Nephron (organoid): ENCODE measurements at regions not wholly inside any gene's neighbourhood (a gene's known extent, or its start where the extent isn't known, plus 50 kb on each side); places are given as distances from the start of the nearest gene placed in this dataset.

Source experiments
- H3K27ac Mint-ChIP-seq, 3 experiments: 2 replicates each; pipeline ENCODE4 v1.8.0; 2020; ENCODE audit warnings: mixed read lengths in 3 of 3, mild to moderate bottlenecking in 2 of 3, moderate library complexity in 1 of 3
- H3K27me3 Mint-ChIP-seq: 2 replicates; pipeline ENCODE4 v1.8.0; 2021; ENCODE audit warnings: low read depth, mild to moderate bottlenecking, moderate library complexity, mixed read lengths
- H3K36me3 Mint-ChIP-seq: 2 replicates; pipeline ENCODE4 v1.8.0; 2020; ENCODE audit warnings: low read depth, mixed read lengths
- H3K4me1 Mint-ChIP-seq: 2 replicates; pipeline ENCODE4 v1.8.0; 2020; ENCODE audit warnings: mixed read lengths
- H3K4me3 Mint-ChIP-seq, 3 experiments: 2 replicates each; pipeline ENCODE4 v1.8.0; 2020; ENCODE audit warnings: mild to moderate bottlenecking in 3 of 3, mixed read lengths in 3 of 3, moderate library complexity in 2 of 3
- H3K9me3 Mint-ChIP-seq: 2 replicates; pipeline ENCODE4 v1.8.0; 2020; ENCODE audit warnings: mixed read lengths
- TF ChIP-seq, protein P1 (sequence below), 3 experiments: fragments of 200-600 bp; sonication (generic); IDR thresholded peaks; one replicate each; pipeline ENCODE4 v1.5.0; 2021; ENCODE audit warnings: antibody characterized with exemption in 3 of 3; ENCODE audit not compliant: unreplicated experiment in 3 of 3

- Mint-ChIP-seq H3K27ac (peak overlapping the region in 2 of 3 experiments; percentile 64 to 66), H3K4me3 (no peak overlapping the region), H3K36me3 (no peaks in the 10 kb centered on the region), H3K27me3 (no peaks in the 10 kb centered on the region), H3K4me1 (peaks cover 33% of the 10 kb centered on the region), H3K9me3 (no peaks in the 10 kb centered on the region)
- TF ChIP-seq, protein P1, sequence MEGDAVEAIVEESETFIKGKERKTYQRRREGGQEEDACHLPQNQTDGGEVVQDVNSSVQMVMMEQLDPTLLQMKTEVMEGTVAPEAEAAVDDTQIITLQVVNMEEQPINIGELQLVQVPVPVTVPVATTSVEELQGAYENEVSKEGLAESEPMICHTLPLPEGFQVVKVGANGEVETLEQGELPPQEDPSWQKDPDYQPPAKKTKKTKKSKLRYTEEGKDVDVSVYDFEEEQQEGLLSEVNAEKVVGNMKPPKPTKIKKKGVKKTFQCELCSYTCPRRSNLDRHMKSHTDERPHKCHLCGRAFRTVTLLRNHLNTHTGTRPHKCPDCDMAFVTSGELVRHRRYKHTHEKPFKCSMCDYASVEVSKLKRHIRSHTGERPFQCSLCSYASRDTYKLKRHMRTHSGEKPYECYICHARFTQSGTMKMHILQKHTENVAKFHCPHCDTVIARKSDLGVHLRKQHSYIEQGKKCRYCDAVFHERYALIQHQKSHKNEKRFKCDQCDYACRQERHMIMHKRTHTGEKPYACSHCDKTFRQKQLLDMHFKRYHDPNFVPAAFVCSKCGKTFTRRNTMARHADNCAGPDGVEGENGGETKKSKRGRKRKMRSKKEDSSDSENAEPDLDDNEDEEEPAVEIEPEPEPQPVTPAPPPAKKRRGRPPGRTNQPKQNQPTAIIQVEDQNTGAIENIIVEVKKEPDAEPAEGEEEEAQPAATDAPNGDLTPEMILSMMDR (IDR thresholded peaks at IDR 0.05; ENCODE audit: unreplicated experiment in 3 of 3), result no peak
Observed at GRCh38 chr5:74083096-74083791, 457.2 kb downstream of the ARHGEF28 start.

DNA sequence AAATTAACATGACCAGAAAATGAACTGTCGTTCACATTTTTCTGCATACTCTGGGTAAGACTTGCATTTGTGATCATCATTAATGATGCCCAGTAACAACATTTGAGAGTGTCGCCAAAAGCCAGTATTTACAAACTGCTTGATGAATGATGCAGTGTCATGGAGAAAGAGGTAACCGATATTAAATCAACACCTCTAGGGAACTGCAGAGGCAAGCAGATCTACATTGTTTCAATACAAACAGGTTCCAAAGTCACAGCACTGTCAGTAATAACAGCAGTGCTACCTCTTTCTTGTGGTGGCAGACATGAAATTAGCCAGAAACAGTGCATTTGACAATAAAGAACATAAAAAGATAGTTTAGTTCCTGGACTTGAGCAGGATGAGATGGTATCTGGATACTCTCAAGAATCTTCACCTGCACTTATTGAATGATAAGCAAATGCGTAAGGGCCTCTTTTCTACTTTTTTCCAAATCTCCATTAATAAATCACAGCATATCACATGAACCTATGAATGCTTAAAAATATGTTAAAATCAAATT, 456.6 kb downstream of the ARHGEF28 start:
- Mint-ChIP-seq H3K27me3 (no peaks in the 10 kb centered on the region), H3K4me1 (peaks cover 40% of the 10 kb centered on the region), H3K9me3 (no peaks in the 10 kb centered on the region), H3K36me3 (no peaks in the 10 kb centered on the region), H3K4me3 (no peak overlapping the region), H3K27ac (peak overlapping the region in 2 of 3 experiments; percentile 64 to 66)
- TF ChIP-seq, protein P1 (IDR thresholded peaks at IDR 0.05; ENCODE audit: unreplicated experiment in 3 of 3), result no peak

DNA sequence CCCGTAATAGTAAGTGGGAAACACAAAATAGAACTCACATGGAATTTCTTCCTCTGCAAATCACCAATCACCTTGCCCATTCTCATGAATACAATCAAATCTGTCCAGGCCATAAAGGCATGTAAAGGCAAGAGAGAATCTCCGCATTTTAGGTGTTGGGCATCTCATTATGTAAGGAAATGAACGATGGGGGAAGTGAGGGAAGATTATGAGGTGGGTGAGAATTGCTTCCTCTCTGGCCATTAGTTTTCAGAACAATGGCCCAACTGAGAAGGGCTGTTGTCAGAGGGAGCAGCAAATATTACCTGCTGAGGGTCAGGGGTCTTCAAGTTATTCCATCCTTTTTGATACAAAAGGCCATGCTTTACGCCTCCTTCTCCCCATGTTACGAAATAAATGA, 455.1 kb downstream of the ARHGEF28 start:
- H3K9me3 Mint-ChIP-seq, result no peaks in the 10 kb centered on the region
- H3K27me3 Mint-ChIP-seq, result no peaks in the 10 kb centered on the region
- peaks cover 49% of the 10 kb centered on the region for H3K4me1 Mint-ChIP-seq
- H3K36me3 Mint-ChIP-seq, result no peaks in the 10 kb centered on the region
- H3K27ac Mint-ChIP-seq, result peak overlapping the region in 2 of 3 experiments; percentile 15 to 45
- TF ChIP-seq, protein P1 (IDR thresholded peaks at IDR 0.05; ENCODE audit: unreplicated experiment in 3 of 3), result no peak
- H3K4me3 Mint-ChIP-seq, result no peak overlapping the region

DNA sequence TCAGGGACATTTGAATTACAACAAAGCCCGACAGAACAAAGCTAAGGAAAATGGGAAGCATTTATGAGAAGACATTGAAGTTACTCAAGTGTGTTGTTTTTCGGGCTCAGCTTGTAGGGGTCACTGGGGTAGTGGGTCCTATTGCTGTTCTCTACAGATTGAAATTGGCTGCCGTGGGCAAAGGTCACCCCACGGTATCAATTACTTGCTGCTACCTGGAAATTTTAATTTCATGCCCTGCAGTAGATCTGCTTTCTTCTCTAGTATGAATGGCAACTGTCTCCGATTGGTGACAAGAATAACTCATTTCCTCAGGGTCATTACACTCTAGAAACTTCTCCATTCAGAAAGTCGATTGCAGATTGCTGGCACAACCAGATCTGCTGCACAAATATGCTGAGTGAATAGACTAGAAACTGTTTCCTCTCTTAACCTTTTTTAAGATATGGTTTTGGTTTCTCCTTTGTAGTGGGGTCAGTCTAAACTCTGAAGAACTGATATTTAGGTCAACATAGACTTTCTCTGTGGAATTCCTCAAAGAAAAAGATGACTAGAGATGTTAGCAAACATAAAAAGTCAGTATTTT, 454.1 kb downstream of the ARHGEF28 start:
- Mint-ChIP-seq H3K36me3 (no peaks in the 10 kb centered on the region), H3K4me3 (no peak overlapping the region), H3K4me1 (peaks cover 57% of the 10 kb centered on the region), H3K27me3 (no peaks in the 10 kb centered on the region), H3K27ac (peak overlapping the region in 1 of 3 experiments; percentile 45), H3K9me3 (no peaks in the 10 kb centered on the region)
- TF ChIP-seq, protein P1 (IDR thresholded peaks at IDR 0.05; ENCODE audit: unreplicated experiment in 3 of 3), result no peak

DNA sequence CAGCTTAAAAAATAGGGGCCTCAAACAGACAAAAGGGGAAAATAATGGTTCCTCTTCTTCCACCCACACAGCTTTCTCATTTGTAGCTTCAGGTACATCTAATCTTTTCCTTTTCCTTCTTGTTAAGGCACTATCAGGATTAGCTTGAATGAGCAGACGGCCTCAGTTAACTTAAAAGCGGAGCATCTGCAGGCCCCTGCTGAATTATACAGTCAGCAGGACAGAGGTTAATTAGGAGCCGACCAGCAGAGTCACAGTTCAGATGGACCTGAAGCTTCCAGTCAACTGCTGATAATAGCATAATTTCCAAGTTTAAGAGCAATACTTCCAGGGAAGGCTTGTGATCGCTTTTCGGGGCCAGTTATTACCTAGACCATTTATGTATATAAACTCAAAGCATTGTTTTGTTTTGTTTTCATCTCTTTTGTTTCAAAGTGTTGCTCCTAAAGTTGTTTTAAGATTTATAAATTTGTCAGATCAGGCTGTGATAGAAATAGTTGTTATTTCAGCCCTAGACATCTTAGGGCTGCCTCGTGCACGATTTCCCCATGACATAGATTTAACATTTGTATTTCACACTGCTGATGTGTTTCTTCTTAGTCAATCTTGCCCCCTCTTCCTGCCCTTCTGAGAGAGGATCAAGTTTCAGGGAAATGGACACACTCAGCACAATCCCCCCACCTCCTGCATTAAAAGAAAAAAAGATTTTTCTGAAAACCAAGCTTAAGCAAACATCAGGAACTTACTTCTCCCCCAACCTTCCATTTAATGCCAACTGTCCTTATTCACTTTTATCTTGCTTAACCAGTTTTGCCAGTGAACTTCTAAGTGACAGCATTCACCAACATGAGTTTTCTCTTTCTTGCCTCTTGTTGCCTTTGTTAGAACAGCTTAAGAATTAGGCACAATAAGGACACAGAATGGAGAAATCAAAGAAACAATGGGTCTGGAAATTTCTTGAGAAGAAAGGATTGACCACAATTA, 449.8 kb downstream of the ARHGEF28 start:
- TF ChIP-seq, protein P1 (IDR thresholded peaks at IDR 0.05; ENCODE audit: unreplicated experiment in 3 of 3), result no peak
- H3K9me3 Mint-ChIP-seq, result no peaks in the 10 kb centered on the region
- no peaks in the 10 kb centered on the region for H3K36me3 Mint-ChIP-seq
- no peaks in the 10 kb centered on the region for H3K27me3 Mint-ChIP-seq
- H3K4me1 Mint-ChIP-seq, result peaks cover 66% of the 10 kb centered on the region
- H3K4me3 Mint-ChIP-seq, result no peak overlapping the region
- peak overlapping the region; percentile 50 to 98 (median 94) for H3K27ac Mint-ChIP-seq
